ENCODE measurements at regions not wholly inside any gene's neighbourhood (a gene's known extent, or its start where the extent isn't known, plus 50 kb on each side); places are given as distances from the start of the nearest gene placed in this dataset.

- TF ChIP-seq POLR2A (IDR thresholded peaks at IDR 0.05; ENCODE audit: low read depth, low read length), result no peak
- no peak for TF ChIP-seq CTCF (IDR thresholded peaks at IDR 0.05; ENCODE audit: extremely low read depth in 1 of 2, insufficient read depth in 1 of 2, low read depth in 1 of 2, low read length in 2 of 2)
- TF ChIP-seq EZH2 (IDR thresholded peaks at IDR 0.05; ENCODE audit: borderline replicate concordance, low read depth, low read length, severe bottlenecking), result no peak
- TF ChIP-seq MYC (IDR thresholded peaks at IDR 0.05; ENCODE audit: low read depth, low read length), result no peak
- no peak for TF ChIP-seq POLR2AphosphoS5 (IDR thresholded peaks at IDR 0.05; ENCODE audit: insufficient read depth, low read depth, low read length)
- no peak for TF ChIP-seq FOS (IDR thresholded peaks at IDR 0.05; ENCODE audit: borderline replicate concordance, insufficient read depth, low read length)
- TF ChIP-seq MAX (IDR thresholded peaks at IDR 0.05; ENCODE audit: insufficient read depth, insufficient read length), result no peak
These were observed 180.2 kb upstream of the FZD8 start for GRCh38 chr10:35822316-35822715.

Measured in endothelial cell of umbilical vein (primary cell).